ENCODE measurements at regions not wholly inside any gene's neighbourhood (a gene's known extent, or its start where the extent isn't known, plus 50 kb on each side); places are given as distances from the start of the nearest gene placed in this dataset.

DNA sequence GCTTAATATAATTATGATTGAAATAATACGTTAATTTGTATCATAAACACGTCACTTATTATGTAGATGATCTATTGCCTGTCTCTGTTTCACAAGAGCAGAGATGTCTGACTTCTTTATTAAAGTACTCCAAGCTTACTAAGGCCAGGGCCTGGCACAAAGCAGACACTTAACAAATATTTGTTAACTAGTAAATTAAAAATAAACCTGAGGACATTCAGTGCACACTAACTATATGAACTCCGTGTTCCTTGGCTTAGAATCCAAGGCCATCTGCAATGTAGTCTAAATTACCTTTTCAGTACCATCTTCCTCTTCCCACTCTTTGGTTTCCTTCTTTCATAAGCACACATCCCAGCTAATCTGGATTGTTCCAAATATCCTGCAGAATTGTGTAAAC, 210.8 kb upstream of the SOX9 start:
- H3K4me2 ChIP-seq: no peak overlapping the region
- H3K4me1 ChIP-seq (ENCODE audit: insufficient read depth): no peaks in the 10 kb centered on the region
- no peak overlapping the region for H3K27ac ChIP-seq (ENCODE audit: low read depth)
- H3K79me2 ChIP-seq (replicated peaks; ENCODE audit: insufficient read depth): no peaks in the 10 kb centered on the region
- Mint-ChIP-seq H3K4me3 (no peak overlapping the region), H3K27ac (no peak overlapping the region), H3K9me3 (no peaks in the 10 kb centered on the region; the same call in 2 of the 3 replicates), H3K27me3 (ENCODE audit: insufficient read depth, low read depth, poor library complexity) (no peaks in the 10 kb centered on the region), H3K36me3 (ENCODE audit: low read depth) (no peaks in the 10 kb centered on the region; the same call in 2 of the 3 replicates), H3K4me1 (no peaks in the 10 kb centered on the region)
- no peaks in the 10 kb centered on the region for H3K36me3 ChIP-seq (ENCODE audit: insufficient read depth)
- DNase-seq (ENCODE audit: low spot score): no peak
- H3K27me3 ChIP-seq (ENCODE audit: insufficient read depth): no peaks in the 10 kb centered on the region
- H3K9me2 ChIP-seq (ENCODE audit: insufficient read depth): peaks cover 1% of the 10 kb centered on the region; the same call in 1 of the 2 replicates
- no peak for ATAC-seq
- H3K4me3 ChIP-seq: no peak overlapping the region
- no peaks in the 10 kb centered on the region for H3F3A ChIP-seq (replicated peaks; ENCODE audit: low read depth)
- TF ChIP-seq ZNF331 (CRISPR knock-in tag; IDR thresholded peaks at IDR 0.05; ENCODE audit: low read depth) (no peak), CREB1 (CRISPR knock-in tag; IDR thresholded peaks at IDR 0.05; ENCODE audit: low read depth) (no peak), ZNF114 (CRISPR knock-in tag; IDR thresholded peaks at IDR 0.05) (no peak), POLR2AphosphoS5 (IDR thresholded peaks at IDR 0.05; ENCODE audit: low read depth) (no peak), EZH2 (IDR thresholded peaks at IDR 0.05; ENCODE audit: low read depth, unreplicated experiment) (no peak), ZNF462 (CRISPR knock-in tag; IDR thresholded peaks at IDR 0.05) (no peak), EZH2phosphoT487 (IDR thresholded peaks at IDR 0.05; ENCODE audit: unreplicated experiment) (no peak), NANOG (IDR thresholded peaks at IDR 0.05; ENCODE audit: borderline replicate concordance) (no peak)
- TF ChIP-seq, protein P1, sequence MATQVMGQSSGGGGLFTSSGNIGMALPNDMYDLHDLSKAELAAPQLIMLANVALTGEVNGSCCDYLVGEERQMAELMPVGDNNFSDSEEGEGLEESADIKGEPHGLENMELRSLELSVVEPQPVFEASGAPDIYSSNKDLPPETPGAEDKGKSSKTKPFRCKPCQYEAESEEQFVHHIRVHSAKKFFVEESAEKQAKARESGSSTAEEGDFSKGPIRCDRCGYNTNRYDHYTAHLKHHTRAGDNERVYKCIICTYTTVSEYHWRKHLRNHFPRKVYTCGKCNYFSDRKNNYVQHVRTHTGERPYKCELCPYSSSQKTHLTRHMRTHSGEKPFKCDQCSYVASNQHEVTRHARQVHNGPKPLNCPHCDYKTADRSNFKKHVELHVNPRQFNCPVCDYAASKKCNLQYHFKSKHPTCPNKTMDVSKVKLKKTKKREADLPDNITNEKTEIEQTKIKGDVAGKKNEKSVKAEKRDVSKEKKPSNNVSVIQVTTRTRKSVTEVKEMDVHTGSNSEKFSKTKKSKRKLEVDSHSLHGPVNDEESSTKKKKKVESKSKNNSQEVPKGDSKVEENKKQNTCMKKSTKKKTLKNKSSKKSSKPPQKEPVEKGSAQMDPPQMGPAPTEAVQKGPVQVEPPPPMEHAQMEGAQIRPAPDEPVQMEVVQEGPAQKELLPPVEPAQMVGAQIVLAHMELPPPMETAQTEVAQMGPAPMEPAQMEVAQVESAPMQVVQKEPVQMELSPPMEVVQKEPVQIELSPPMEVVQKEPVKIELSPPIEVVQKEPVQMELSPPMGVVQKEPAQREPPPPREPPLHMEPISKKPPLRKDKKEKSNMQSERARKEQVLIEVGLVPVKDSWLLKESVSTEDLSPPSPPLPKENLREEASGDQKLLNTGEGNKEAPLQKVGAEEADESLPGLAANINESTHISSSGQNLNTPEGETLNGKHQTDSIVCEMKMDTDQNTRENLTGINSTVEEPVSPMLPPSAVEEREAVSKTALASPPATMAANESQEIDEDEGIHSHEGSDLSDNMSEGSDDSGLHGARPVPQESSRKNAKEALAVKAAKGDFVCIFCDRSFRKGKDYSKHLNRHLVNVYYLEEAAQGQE (IDR thresholded peaks at IDR 0.05; ENCODE audit: unreplicated experiment): no peak
- TF ChIP-seq, protein P2, sequence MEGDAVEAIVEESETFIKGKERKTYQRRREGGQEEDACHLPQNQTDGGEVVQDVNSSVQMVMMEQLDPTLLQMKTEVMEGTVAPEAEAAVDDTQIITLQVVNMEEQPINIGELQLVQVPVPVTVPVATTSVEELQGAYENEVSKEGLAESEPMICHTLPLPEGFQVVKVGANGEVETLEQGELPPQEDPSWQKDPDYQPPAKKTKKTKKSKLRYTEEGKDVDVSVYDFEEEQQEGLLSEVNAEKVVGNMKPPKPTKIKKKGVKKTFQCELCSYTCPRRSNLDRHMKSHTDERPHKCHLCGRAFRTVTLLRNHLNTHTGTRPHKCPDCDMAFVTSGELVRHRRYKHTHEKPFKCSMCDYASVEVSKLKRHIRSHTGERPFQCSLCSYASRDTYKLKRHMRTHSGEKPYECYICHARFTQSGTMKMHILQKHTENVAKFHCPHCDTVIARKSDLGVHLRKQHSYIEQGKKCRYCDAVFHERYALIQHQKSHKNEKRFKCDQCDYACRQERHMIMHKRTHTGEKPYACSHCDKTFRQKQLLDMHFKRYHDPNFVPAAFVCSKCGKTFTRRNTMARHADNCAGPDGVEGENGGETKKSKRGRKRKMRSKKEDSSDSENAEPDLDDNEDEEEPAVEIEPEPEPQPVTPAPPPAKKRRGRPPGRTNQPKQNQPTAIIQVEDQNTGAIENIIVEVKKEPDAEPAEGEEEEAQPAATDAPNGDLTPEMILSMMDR (conservative IDR thresholded peaks at IDR 0.05; ENCODE audit: low read depth in 2 of 2): no peak
- no peaks in the 10 kb centered on the region for H4K20me1 ChIP-seq (replicated peaks; ENCODE audit: insufficient read depth)
- no peak overlapping the region for H2AFZ ChIP-seq

Data from GM23338 (cell line).